ENCODE measurements at regions not wholly inside any gene's neighbourhood (a gene's known extent, or its start where the extent isn't known, plus 50 kb on each side); places are given as distances from the start of the nearest gene placed in this dataset.

DNA sequence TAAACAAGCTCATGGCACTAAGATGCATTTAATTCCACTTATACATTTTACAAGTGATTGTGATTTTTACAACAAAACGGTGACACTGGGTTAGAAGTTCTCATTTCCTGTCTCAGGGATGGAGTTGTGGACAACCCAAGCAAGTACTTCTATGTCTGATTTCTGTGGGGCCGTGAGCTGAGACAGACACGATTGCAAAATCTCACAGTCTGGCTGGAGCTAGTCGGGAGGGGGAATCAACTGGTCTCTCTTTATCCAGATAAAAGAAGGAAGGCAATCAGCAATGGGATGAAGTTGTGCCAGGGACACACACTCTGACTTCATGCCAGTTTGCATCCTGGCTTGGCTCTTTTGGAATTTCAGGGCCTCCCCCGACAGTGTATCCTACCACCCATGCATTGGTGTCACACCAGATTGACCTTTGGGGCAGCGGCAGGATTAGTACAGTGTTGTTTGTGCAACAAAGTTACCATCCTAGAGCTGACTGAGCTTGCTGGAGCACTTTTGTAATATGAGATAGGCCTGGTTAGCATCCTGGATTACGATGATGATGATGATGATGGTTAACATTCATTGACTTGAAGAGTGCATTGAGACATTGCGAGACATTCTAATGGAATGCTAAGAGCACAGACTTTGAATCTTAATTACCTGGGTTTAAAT is 98.8 kb downstream of the CTAGE1 start:
- no peaks in the 10 kb centered on the region for H3F3A ChIP-seq (ENCODE audit: insufficient read depth, low read length)
- H3K27me3 ChIP-seq (ENCODE audit: insufficient read depth, low read length), result no peaks in the 10 kb centered on the region
- H4K20me1 ChIP-seq (ENCODE audit: insufficient read depth, low read length), result no peaks in the 10 kb centered on the region
- no peaks in the 10 kb centered on the region for H3K9me2 ChIP-seq (ENCODE audit: low read depth, low read length)
- no peak overlapping the region for H3K9ac ChIP-seq (ENCODE audit: low read length)
- no peak overlapping the region for H3K4me2 ChIP-seq (ENCODE audit: low read length)
- H2AFZ ChIP-seq (ENCODE audit: low read length), result no peak overlapping the region
- H3K9me3 ChIP-seq (ENCODE audit: low read length), result no peaks in the 10 kb centered on the region
- no peak overlapping the region for H3K4me3 ChIP-seq (ENCODE audit: low read depth, low read length, poor library complexity, severe bottlenecking)
- H3K4me1 ChIP-seq (ENCODE audit: insufficient read depth, low read length, severe bottlenecking), result no peaks in the 10 kb centered on the region
- no peak overlapping the region for H3K27ac ChIP-seq (ENCODE audit: low read depth, low read length, poor library complexity, severe bottlenecking)
- TF ChIP-seq, protein P1, sequence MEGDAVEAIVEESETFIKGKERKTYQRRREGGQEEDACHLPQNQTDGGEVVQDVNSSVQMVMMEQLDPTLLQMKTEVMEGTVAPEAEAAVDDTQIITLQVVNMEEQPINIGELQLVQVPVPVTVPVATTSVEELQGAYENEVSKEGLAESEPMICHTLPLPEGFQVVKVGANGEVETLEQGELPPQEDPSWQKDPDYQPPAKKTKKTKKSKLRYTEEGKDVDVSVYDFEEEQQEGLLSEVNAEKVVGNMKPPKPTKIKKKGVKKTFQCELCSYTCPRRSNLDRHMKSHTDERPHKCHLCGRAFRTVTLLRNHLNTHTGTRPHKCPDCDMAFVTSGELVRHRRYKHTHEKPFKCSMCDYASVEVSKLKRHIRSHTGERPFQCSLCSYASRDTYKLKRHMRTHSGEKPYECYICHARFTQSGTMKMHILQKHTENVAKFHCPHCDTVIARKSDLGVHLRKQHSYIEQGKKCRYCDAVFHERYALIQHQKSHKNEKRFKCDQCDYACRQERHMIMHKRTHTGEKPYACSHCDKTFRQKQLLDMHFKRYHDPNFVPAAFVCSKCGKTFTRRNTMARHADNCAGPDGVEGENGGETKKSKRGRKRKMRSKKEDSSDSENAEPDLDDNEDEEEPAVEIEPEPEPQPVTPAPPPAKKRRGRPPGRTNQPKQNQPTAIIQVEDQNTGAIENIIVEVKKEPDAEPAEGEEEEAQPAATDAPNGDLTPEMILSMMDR (IDR thresholded peaks at IDR 0.05; ENCODE audit: low read length), result no peak
- TF ChIP-seq EZH2 (IDR thresholded peaks at IDR 0.05; ENCODE audit: borderline replicate concordance, low read length), result no peak
- no peaks in the 10 kb centered on the region for H3K36me3 ChIP-seq (ENCODE audit: insufficient read depth, low read length)
- H3K79me2 ChIP-seq (ENCODE audit: insufficient read depth, low read length), result no peaks in the 10 kb centered on the region

DNA sequence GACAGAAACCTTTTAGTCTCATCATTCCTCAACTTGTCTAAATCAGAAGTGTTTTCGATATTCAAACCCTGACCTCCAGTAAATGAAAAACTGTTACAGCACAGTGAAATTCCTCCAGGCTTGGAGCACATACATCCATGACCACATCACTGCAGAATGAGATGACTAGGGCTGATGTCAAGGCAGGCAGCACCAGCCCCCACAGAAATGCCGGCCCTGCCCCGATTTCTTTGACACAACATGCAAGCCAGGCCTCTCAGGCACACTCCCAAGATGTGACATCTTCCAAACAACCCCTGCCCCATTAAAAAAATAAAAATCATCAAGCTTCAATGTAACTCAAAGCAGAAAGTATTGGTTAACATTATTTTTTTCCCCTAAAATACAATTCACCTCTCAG is 103.3 kb downstream of the CTAGE1 start:
- Histone ChIP-seq H3K79me2 (ENCODE audit: insufficient read depth, low read length) (no peaks in the 10 kb centered on the region), H3F3A (ENCODE audit: insufficient read depth, low read length) (no peaks in the 10 kb centered on the region)

DNA sequence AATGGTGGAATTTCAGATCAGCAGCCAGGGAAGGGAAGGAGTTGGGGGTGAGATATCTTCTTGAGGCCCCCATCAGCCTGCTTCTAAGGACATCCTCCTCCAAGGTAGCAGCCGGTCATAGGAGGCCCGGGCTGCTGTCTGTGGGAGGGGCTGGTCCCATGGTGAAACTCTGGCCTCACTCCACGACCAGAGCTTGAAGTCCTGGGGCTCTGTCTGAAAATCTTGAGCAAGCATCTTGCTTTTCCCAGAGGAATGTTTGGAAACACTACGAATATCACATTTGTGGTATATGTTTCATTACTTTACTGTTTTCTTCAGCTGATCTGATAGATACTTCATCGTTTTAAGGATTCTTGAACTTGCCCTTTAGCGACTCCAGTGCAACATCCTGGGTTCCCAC is 103.7 kb downstream of the CTAGE1 start:
- Histone ChIP-seq H2AFZ (ENCODE audit: low read length) (no peak overlapping the region), H3K9me3 (ENCODE audit: low read length) (no peaks in the 10 kb centered on the region), H3K9me2 (ENCODE audit: low read depth, low read length) (no peaks in the 10 kb centered on the region), H3F3A (ENCODE audit: insufficient read depth, low read length) (no peaks in the 10 kb centered on the region), H3K4me2 (ENCODE audit: low read length) (no peak overlapping the region), H3K79me2 (ENCODE audit: insufficient read depth, low read length) (no peaks in the 10 kb centered on the region), H3K4me1 (ENCODE audit: insufficient read depth, low read length, severe bottlenecking) (no peaks in the 10 kb centered on the region), H3K36me3 (ENCODE audit: insufficient read depth, low read length) (no peaks in the 10 kb centered on the region), H3K27me3 (ENCODE audit: insufficient read depth, low read length) (0 out of 2 replicates have a peak, but pooled peaks cover 4% of the 10 kb centered on the region), H4K20me1 (ENCODE audit: insufficient read depth, low read length) (no peaks in the 10 kb centered on the region), H3K27ac (ENCODE audit: low read depth, low read length, poor library complexity, severe bottlenecking) (no peak overlapping the region), H3K9ac (ENCODE audit: low read length) (no peak overlapping the region), H3K4me3 (ENCODE audit: low read depth, low read length, poor library complexity, severe bottlenecking) (no peak overlapping the region)
- TF ChIP-seq, protein P1 (IDR thresholded peaks at IDR 0.05; ENCODE audit: low read length), result no peak
- TF ChIP-seq EZH2 (IDR thresholded peaks at IDR 0.05; ENCODE audit: borderline replicate concordance, low read length), result no peak

More for the DNA sequence above, 103.3 kb downstream of the CTAGE1 start:
- Histone ChIP-seq H3K36me3 (ENCODE audit: insufficient read depth, low read length) (no peaks in the 10 kb centered on the region), H3K4me3 (ENCODE audit: low read depth, low read length, poor library complexity, severe bottlenecking) (no peak overlapping the region), H2AFZ (ENCODE audit: low read length) (no peak overlapping the region), H3K4me1 (ENCODE audit: insufficient read depth, low read length, severe bottlenecking) (no peaks in the 10 kb centered on the region), H4K20me1 (ENCODE audit: insufficient read depth, low read length) (no peaks in the 10 kb centered on the region), H3K9me2 (ENCODE audit: low read depth, low read length) (no peaks in the 10 kb centered on the region), H3K27ac (ENCODE audit: low read depth, low read length, poor library complexity, severe bottlenecking) (no peak overlapping the region), H3K27me3 (ENCODE audit: insufficient read depth, low read length) (0 out of 2 replicates have a peak, but pooled peaks cover 3% of the 10 kb centered on the region), H3K9me3 (ENCODE audit: low read length) (no peaks in the 10 kb centered on the region), H3K4me2 (ENCODE audit: low read length) (no peak overlapping the region), H3K9ac (ENCODE audit: low read length) (no peak overlapping the region)
- TF ChIP-seq, protein P1 (IDR thresholded peaks at IDR 0.05; ENCODE audit: low read length), result no peak
- TF ChIP-seq EZH2 (IDR thresholded peaks at IDR 0.05; ENCODE audit: borderline replicate concordance, low read length), result no peak

All from OCI-LY1 (cell line).